ENCODE measurements at regions not wholly inside any gene's neighbourhood (a gene's known extent, or its start where the extent isn't known, plus 50 kb on each side); places are given as distances from the start of the nearest gene placed in this dataset.

- H3K27ac ChIP-seq = no peak overlapping the region
- no peaks in the 10 kb centered on the region for H3K36me3 ChIP-seq (ENCODE audit: low read depth)
- no peak overlapping the region for H2AFZ ChIP-seq
- H3K27me3 ChIP-seq (replicated peaks; ENCODE audit: insufficient read depth) = no peaks in the 10 kb centered on the region
- no peak for TF ChIP-seq EZH2phosphoT487 (IDR thresholded peaks at IDR 0.05; ENCODE audit: insufficient read depth, low read depth)
- TF ChIP-seq EZH2 (IDR thresholded peaks at IDR 0.05; ENCODE audit: insufficient read depth, poor library complexity, severe bottlenecking) = no peak
- H3K4me2 ChIP-seq (ENCODE audit: unreplicated experiment) = no peak overlapping the region
- H3K79me2 ChIP-seq (ENCODE audit: insufficient read depth) = no peaks in the 10 kb centered on the region
- H3K9ac ChIP-seq = no peak overlapping the region
- DNase-seq = no peak
- no peaks in the 10 kb centered on the region for H3K4me1 ChIP-seq (ENCODE audit: insufficient read depth)
- no peaks in the 10 kb centered on the region for H4K20me1 ChIP-seq (ENCODE audit: insufficient read depth)
- no peaks in the 10 kb centered on the region for H3K9me2 ChIP-seq (ENCODE audit: insufficient read depth)
- H3K9me3 ChIP-seq (ENCODE audit: low read depth) = no peaks in the 10 kb centered on the region
- H3K4me3 ChIP-seq = no peak overlapping the region
- 50 to 64% methylated on average over 1 of the region's 1 CpG for WGBS, 2 experiments (ENCODE audit: low coverage in 1 of 2, low lambda C conversion rate in 2 of 2, missing lambda C conversion rate in 2 of 2)
- in situ Hi-C loops (cut with MboI) = loop anchor here (25.0 kb wide), 1 partner anchor 863 kb away; no protein-coding TSS in a partner anchor
- H3F3A ChIP-seq (ENCODE audit: insufficient read depth) = no peaks in the 10 kb centered on the region
These were observed 320.2 kb downstream of the FAM170A start for GRCh38 chr5:119949426-119949999.

- no peak for DNase-seq
- Histone ChIP-seq H3K36me3 (ENCODE audit: low read depth) (no peaks in the 10 kb centered on the region), H3K9ac (no peak overlapping the region), H3K4me2 (ENCODE audit: unreplicated experiment) (no peak overlapping the region), H3F3A (ENCODE audit: insufficient read depth) (no peaks in the 10 kb centered on the region), H3K4me1 (ENCODE audit: insufficient read depth) (no peaks in the 10 kb centered on the region), H3K4me3 (no peak overlapping the region), H3K79me2 (ENCODE audit: insufficient read depth) (no peaks in the 10 kb centered on the region), H3K27ac (no peak overlapping the region), H3K9me2 (ENCODE audit: insufficient read depth) (no peaks in the 10 kb centered on the region), H3K27me3 (replicated peaks; ENCODE audit: insufficient read depth) (no peaks in the 10 kb centered on the region), H4K20me1 (ENCODE audit: insufficient read depth) (no peaks in the 10 kb centered on the region), H3K9me3 (ENCODE audit: low read depth) (no peaks in the 10 kb centered on the region), H2AFZ (no peak overlapping the region)
- WGBS, 2 experiments (ENCODE audit: low coverage in 1 of 2, low lambda C conversion rate in 2 of 2, missing lambda C conversion rate in 2 of 2) = 53 to 64% methylated on average over 4 of the region's 4 CpGs
- in situ Hi-C loops (cut with MboI) = loop anchor here (25.0 kb wide), 1 partner anchor 511 kb away; the partner anchor contains the start of gene PRR16
- TF ChIP-seq EZH2 (IDR thresholded peaks at IDR 0.05; ENCODE audit: insufficient read depth, poor library complexity, severe bottlenecking) = no peak
- TF ChIP-seq EZH2phosphoT487 (IDR thresholded peaks at IDR 0.05; ENCODE audit: insufficient read depth, low read depth) = no peak
These were observed 322.1 kb downstream of the FAM170A start for GRCh38 chr5:119951330-119951934.

GRCh38 chr5:119953474-119953873 is 324.1 kb downstream of the FAM170A start:
- 43 to 55% methylated on average over 1 of the region's 1 CpG for WGBS, 2 experiments (ENCODE audit: low coverage in 1 of 2, low lambda C conversion rate in 2 of 2, missing lambda C conversion rate in 2 of 2)
- no peak overlapping the region for H3K4me3 ChIP-seq

GRCh38 chr5:119954106-119954505 is 324.7 kb downstream of the FAM170A start:
- no peaks in the 10 kb centered on the region for H4K20me1 ChIP-seq (ENCODE audit: insufficient read depth)
- no peaks in the 10 kb centered on the region for H3K9me2 ChIP-seq (ENCODE audit: insufficient read depth)
- TF ChIP-seq EZH2 (IDR thresholded peaks at IDR 0.05; ENCODE audit: insufficient read depth, poor library complexity, severe bottlenecking) (no peak), EZH2phosphoT487 (IDR thresholded peaks at IDR 0.05; ENCODE audit: insufficient read depth, low read depth) (no peak)
- no peak for DNase-seq
- no peak overlapping the region for H3K4me2 ChIP-seq (ENCODE audit: unreplicated experiment)
- H3K9ac ChIP-seq = no peak overlapping the region
- H3K27ac ChIP-seq = no peak overlapping the region
- no peak overlapping the region for H3K4me3 ChIP-seq
- H3K36me3 ChIP-seq (ENCODE audit: low read depth) = no peaks in the 10 kb centered on the region
- no peaks in the 10 kb centered on the region for H3F3A ChIP-seq (ENCODE audit: insufficient read depth)
- H3K27me3 ChIP-seq (replicated peaks; ENCODE audit: insufficient read depth) = no peaks in the 10 kb centered on the region
- in situ Hi-C loops (cut with MboI) = loop anchor here (25.0 kb wide), 1 partner anchor 508 kb away; the partner anchor contains the start of gene PRR16
- no peak overlapping the region for H2AFZ ChIP-seq
- no peaks in the 10 kb centered on the region for H3K79me2 ChIP-seq (ENCODE audit: insufficient read depth)
- no peaks in the 10 kb centered on the region for H3K4me1 ChIP-seq (ENCODE audit: insufficient read depth)
- no peaks in the 10 kb centered on the region for H3K9me3 ChIP-seq (ENCODE audit: low read depth)

More at GRCh38 chr5:119953474-119953873, 324.1 kb downstream of the FAM170A start:
- Histone ChIP-seq H3K9me2 (ENCODE audit: insufficient read depth) (no peaks in the 10 kb centered on the region), H3K4me2 (ENCODE audit: unreplicated experiment) (no peak overlapping the region), H2AFZ (no peak overlapping the region), H3K9me3 (ENCODE audit: low read depth) (no peaks in the 10 kb centered on the region), H4K20me1 (ENCODE audit: insufficient read depth) (no peaks in the 10 kb centered on the region), H3K79me2 (ENCODE audit: insufficient read depth) (no peaks in the 10 kb centered on the region), H3F3A (ENCODE audit: insufficient read depth) (no peaks in the 10 kb centered on the region), H3K36me3 (ENCODE audit: low read depth) (no peaks in the 10 kb centered on the region), H3K27me3 (replicated peaks; ENCODE audit: insufficient read depth) (no peaks in the 10 kb centered on the region), H3K27ac (no peak overlapping the region), H3K9ac (no peak overlapping the region), H3K4me1 (ENCODE audit: insufficient read depth) (no peaks in the 10 kb centered on the region)
- in situ Hi-C loops (cut with MboI) = loop anchor here (25.0 kb wide), 1 partner anchor 509 kb away; the partner anchor contains the start of gene PRR16
- no peak for TF ChIP-seq EZH2 (IDR thresholded peaks at IDR 0.05; ENCODE audit: insufficient read depth, poor library complexity, severe bottlenecking)
- TF ChIP-seq EZH2phosphoT487 (IDR thresholded peaks at IDR 0.05; ENCODE audit: insufficient read depth, low read depth) = no peak
- DNase-seq = no peak

Measured in GM23248 (cell line).